ENCODE measurements at regions not wholly inside any gene's neighbourhood (a gene's known extent, or its start where the extent isn't known, plus 50 kb on each side); places are given as distances from the start of the nearest gene placed in this dataset.

DNA sequence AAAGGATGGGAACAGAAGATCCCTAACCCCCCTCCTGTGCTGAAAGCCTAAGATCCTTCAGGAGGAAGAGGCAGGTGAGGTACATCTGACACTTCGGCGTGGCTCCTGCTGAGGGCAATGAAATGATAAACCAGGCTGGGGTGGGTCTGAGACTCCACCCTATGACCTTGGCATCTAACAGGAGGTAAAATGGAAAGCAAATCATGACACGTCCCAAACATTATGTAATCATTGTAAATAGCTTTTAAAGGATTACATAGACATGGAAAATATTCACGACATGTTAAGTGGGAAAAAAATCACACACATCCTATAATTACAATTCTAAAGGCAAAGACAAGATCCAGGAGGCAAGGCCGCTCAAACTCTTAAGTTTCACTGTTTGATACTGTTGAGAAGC lies 70.5 kb downstream of the LINC01488 start:
- TF ChIP-seq POLR2A (IDR thresholded peaks at IDR 0.05) = no peak
- TF ChIP-seq, protein P1, sequence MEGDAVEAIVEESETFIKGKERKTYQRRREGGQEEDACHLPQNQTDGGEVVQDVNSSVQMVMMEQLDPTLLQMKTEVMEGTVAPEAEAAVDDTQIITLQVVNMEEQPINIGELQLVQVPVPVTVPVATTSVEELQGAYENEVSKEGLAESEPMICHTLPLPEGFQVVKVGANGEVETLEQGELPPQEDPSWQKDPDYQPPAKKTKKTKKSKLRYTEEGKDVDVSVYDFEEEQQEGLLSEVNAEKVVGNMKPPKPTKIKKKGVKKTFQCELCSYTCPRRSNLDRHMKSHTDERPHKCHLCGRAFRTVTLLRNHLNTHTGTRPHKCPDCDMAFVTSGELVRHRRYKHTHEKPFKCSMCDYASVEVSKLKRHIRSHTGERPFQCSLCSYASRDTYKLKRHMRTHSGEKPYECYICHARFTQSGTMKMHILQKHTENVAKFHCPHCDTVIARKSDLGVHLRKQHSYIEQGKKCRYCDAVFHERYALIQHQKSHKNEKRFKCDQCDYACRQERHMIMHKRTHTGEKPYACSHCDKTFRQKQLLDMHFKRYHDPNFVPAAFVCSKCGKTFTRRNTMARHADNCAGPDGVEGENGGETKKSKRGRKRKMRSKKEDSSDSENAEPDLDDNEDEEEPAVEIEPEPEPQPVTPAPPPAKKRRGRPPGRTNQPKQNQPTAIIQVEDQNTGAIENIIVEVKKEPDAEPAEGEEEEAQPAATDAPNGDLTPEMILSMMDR (IDR thresholded peaks at IDR 0.05) = no peak
